ENCODE measurements at regions not wholly inside any gene's neighbourhood (a gene's known extent, or its start where the extent isn't known, plus 50 kb on each side); places are given as distances from the start of the nearest gene placed in this dataset.

GRCh38 chr3:43171748-43172147 lies 65.9 kb upstream of the POMGNT2 start:
- Histone ChIP-seq H3K4me3 (ENCODE audit: low read depth in 1 of 5, low read length in 5 of 5) (no peak overlapping the region), H3K9ac (ENCODE audit: low read length in 5 of 5) (no peak overlapping the region), H3K4me1 (ENCODE audit: control insufficient read depth in 5 of 5, insufficient read depth in 5 of 5, low read length in 5 of 5) (peaks cover 1 to 16% (median 10%) of the 10 kb centered on the region in 5 donors), H3K9me3 (ENCODE audit: control insufficient read depth in 5 of 5, low read length in 5 of 5) (peaks cover 0 to 9% (median 4%) of the 10 kb centered on the region in 5 donors), H3K27ac (ENCODE audit: low read depth, low read length) (no peak overlapping the region), H3K36me3 (ENCODE audit: control insufficient read depth in 5 of 5, insufficient read depth in 5 of 5, low read length in 5 of 5) (no peaks in the 10 kb centered on the region), H3K27me3 (ENCODE audit: control insufficient read depth in 5 of 5, insufficient read depth in 4 of 5, low read length in 5 of 5) (no peaks in the 10 kb centered on the region)

GRCh38 chr3:43170553-43170952 lies 64.7 kb upstream of the POMGNT2 start:
- Histone ChIP-seq H3K27ac (ENCODE audit: low read depth, low read length) (no peak overlapping the region), H3K9me3 (ENCODE audit: control insufficient read depth in 5 of 5, low read length in 5 of 5) (peaks cover 2 to 10% (median 8%) of the 10 kb centered on the region in 5 donors), H3K36me3 (ENCODE audit: control insufficient read depth in 5 of 5, insufficient read depth in 5 of 5, low read length in 5 of 5) (no peaks in the 10 kb centered on the region), H3K9ac (ENCODE audit: low read length in 5 of 5) (no peak overlapping the region), H3K27me3 (ENCODE audit: control insufficient read depth in 5 of 5, insufficient read depth in 4 of 5, low read length in 5 of 5) (no peaks in the 10 kb centered on the region), H3K4me3 (ENCODE audit: low read depth in 1 of 5, low read length in 5 of 5) (no peak overlapping the region), H3K4me1 (ENCODE audit: control insufficient read depth in 5 of 5, insufficient read depth in 5 of 5, low read length in 5 of 5) (peaks cover 0 to 14% (median 4%) of the 10 kb centered on the region in 5 donors)

GRCh38 chr3:43169987-43170386 lies 64.1 kb upstream of the POMGNT2 start:
- Histone ChIP-seq H3K4me1 (ENCODE audit: control insufficient read depth in 5 of 5, insufficient read depth in 5 of 5, low read length in 5 of 5) (peaks cover 0 to 14% (median 4%) of the 10 kb centered on the region in 5 donors), H3K27me3 (ENCODE audit: control insufficient read depth in 5 of 5, insufficient read depth in 4 of 5, low read length in 5 of 5) (no peaks in the 10 kb centered on the region), H3K4me3 (ENCODE audit: low read depth in 1 of 5, low read length in 5 of 5) (no peak overlapping the region), H3K9ac (ENCODE audit: low read length in 5 of 5) (no peak overlapping the region), H3K9me3 (ENCODE audit: control insufficient read depth in 5 of 5, low read length in 5 of 5) (peaks cover 2 to 10% (median 8%) of the 10 kb centered on the region in 5 donors), H3K36me3 (ENCODE audit: control insufficient read depth in 5 of 5, insufficient read depth in 5 of 5, low read length in 5 of 5) (no peaks in the 10 kb centered on the region), H3K27ac (ENCODE audit: low read depth, low read length) (no peak overlapping the region)

- Histone ChIP-seq H3K4me3 (ENCODE audit: low read depth in 1 of 5, low read length in 5 of 5) (no peak overlapping the region), H3K27ac (ENCODE audit: low read depth, low read length) (no peak overlapping the region), H3K36me3 (ENCODE audit: control insufficient read depth in 5 of 5, insufficient read depth in 5 of 5, low read length in 5 of 5) (no peaks in the 10 kb centered on the region), H3K9ac (ENCODE audit: low read length in 5 of 5) (no peak overlapping the region), H3K4me1 (ENCODE audit: control insufficient read depth in 5 of 5, insufficient read depth in 5 of 5, low read length in 5 of 5) (peaks cover 8 to 26% (median 22%) of the 10 kb centered on the region in 5 donors), H3K27me3 (ENCODE audit: control insufficient read depth in 5 of 5, insufficient read depth in 4 of 5, low read length in 5 of 5) (no peaks in the 10 kb centered on the region), H3K9me3 (ENCODE audit: control insufficient read depth in 5 of 5, low read length in 5 of 5) (peaks cover 0 to 8% (median 2%) of the 10 kb centered on the region in 5 donors)
Observed at GRCh38 chr3:43166406-43166805, 60.5 kb upstream of the POMGNT2 start.

- no peak overlapping the region for H3K9ac ChIP-seq (ENCODE audit: low read length in 5 of 5)
- no peaks in the 10 kb centered on the region for H3K36me3 ChIP-seq (ENCODE audit: control insufficient read depth in 5 of 5, insufficient read depth in 5 of 5, low read length in 5 of 5)
- H3K4me1 ChIP-seq (ENCODE audit: control insufficient read depth in 5 of 5, insufficient read depth in 5 of 5, low read length in 5 of 5): peaks cover 8 to 26% (median 22%) of the 10 kb centered on the region in 5 donors
- no peaks in the 10 kb centered on the region for H3K27me3 ChIP-seq (ENCODE audit: control insufficient read depth in 5 of 5, insufficient read depth in 4 of 5, low read length in 5 of 5)
- no peak overlapping the region for H3K4me3 ChIP-seq (ENCODE audit: low read depth in 1 of 5, low read length in 5 of 5)
- H3K27ac ChIP-seq (ENCODE audit: low read depth, low read length): no peak overlapping the region
- peaks cover 0 to 8% (median 2%) of the 10 kb centered on the region in 5 donors for H3K9me3 ChIP-seq (ENCODE audit: control insufficient read depth in 5 of 5, low read length in 5 of 5)
Observed at GRCh38 chr3:43165786-43166185, 59.9 kb upstream of the POMGNT2 start.

GRCh38 chr3:43163895-43164493 lies 58.1 kb upstream of the POMGNT2 start:
- Histone ChIP-seq H3K9ac (ENCODE audit: low read length in 5 of 5) (no peak overlapping the region), H3K4me1 (ENCODE audit: control insufficient read depth in 5 of 5, insufficient read depth in 5 of 5, low read length in 5 of 5) (peaks cover 8 to 20% (median 18%) of the 10 kb centered on the region in 5 donors), H3K36me3 (ENCODE audit: control insufficient read depth in 5 of 5, insufficient read depth in 5 of 5, low read length in 5 of 5) (no peaks in the 10 kb centered on the region), H3K4me3 (ENCODE audit: low read depth in 1 of 5, low read length in 5 of 5) (no peak overlapping the region), H3K27ac (ENCODE audit: low read depth, low read length) (no peak overlapping the region), H3K9me3 (ENCODE audit: control insufficient read depth in 5 of 5, low read length in 5 of 5) (peaks cover 0 to 8% (median 2%) of the 10 kb centered on the region in 5 donors), H3K27me3 (ENCODE audit: control insufficient read depth in 5 of 5, insufficient read depth in 4 of 5, low read length in 5 of 5) (no peaks in the 10 kb centered on the region)

GRCh38 chr3:43162230-43163084 lies 56.6 kb upstream of the POMGNT2 start:
- peak overlapping the region in 4 of 5 donors; percentile 26 to 41 (median 38) for H3K4me3 ChIP-seq (ENCODE audit: low read depth in 1 of 5, low read length in 5 of 5)
- H3K4me1 ChIP-seq (ENCODE audit: control insufficient read depth in 5 of 5, insufficient read depth in 5 of 5, low read length in 5 of 5): peaks cover 8 to 18% (median 14%) of the 10 kb centered on the region in 5 donors
- peaks cover 0 to 8% (median 2%) of the 10 kb centered on the region in 5 donors for H3K9me3 ChIP-seq (ENCODE audit: control insufficient read depth in 5 of 5, low read length in 5 of 5)
- peak overlapping the region; percentile 17 for H3K27ac ChIP-seq (ENCODE audit: low read depth, low read length)
- no peaks in the 10 kb centered on the region for H3K36me3 ChIP-seq (ENCODE audit: control insufficient read depth in 5 of 5, insufficient read depth in 5 of 5, low read length in 5 of 5)
- H3K27me3 ChIP-seq (ENCODE audit: control insufficient read depth in 5 of 5, insufficient read depth in 4 of 5, low read length in 5 of 5): no peaks in the 10 kb centered on the region
- H3K9ac ChIP-seq (ENCODE audit: low read length in 5 of 5): no peak overlapping the region

- Histone ChIP-seq H3K27me3 (ENCODE audit: control insufficient read depth in 5 of 5, insufficient read depth in 4 of 5, low read length in 5 of 5) (no peaks in the 10 kb centered on the region), H3K4me1 (ENCODE audit: control insufficient read depth in 5 of 5, insufficient read depth in 5 of 5, low read length in 5 of 5) (peaks cover 8 to 18% (median 14%) of the 10 kb centered on the region in 5 donors), H3K9ac (ENCODE audit: low read length in 5 of 5) (no peak overlapping the region), H3K4me3 (ENCODE audit: low read depth in 1 of 5, low read length in 5 of 5) (no peak overlapping the region), H3K36me3 (ENCODE audit: control insufficient read depth in 5 of 5, insufficient read depth in 5 of 5, low read length in 5 of 5) (no peaks in the 10 kb centered on the region), H3K9me3 (ENCODE audit: control insufficient read depth in 5 of 5, low read length in 5 of 5) (peaks cover 0 to 7% (median 2%) of the 10 kb centered on the region in 5 donors), H3K27ac (ENCODE audit: low read depth, low read length) (no peak overlapping the region)
Observed at GRCh38 chr3:43161684-43162229, 55.9 kb upstream of the POMGNT2 start.

- Histone ChIP-seq H3K27ac (ENCODE audit: low read depth, low read length) (no peak overlapping the region), H3K9ac (ENCODE audit: low read length in 5 of 5) (no peak overlapping the region), H3K4me1 (ENCODE audit: control insufficient read depth in 5 of 5, insufficient read depth in 5 of 5, low read length in 5 of 5) (peaks cover 8 to 18% (median 14%) of the 10 kb centered on the region in 5 donors), H3K36me3 (ENCODE audit: control insufficient read depth in 5 of 5, insufficient read depth in 5 of 5, low read length in 5 of 5) (no peaks in the 10 kb centered on the region), H3K27me3 (ENCODE audit: control insufficient read depth in 5 of 5, insufficient read depth in 4 of 5, low read length in 5 of 5) (no peaks in the 10 kb centered on the region), H3K9me3 (ENCODE audit: control insufficient read depth in 5 of 5, low read length in 5 of 5) (peaks cover 0 to under 1% (median 0%) of the 10 kb centered on the region in 5 donors), H3K4me3 (ENCODE audit: low read depth in 1 of 5, low read length in 5 of 5) (no peak overlapping the region)
Observed at GRCh38 chr3:43160664-43161063, 54.8 kb upstream of the POMGNT2 start.

GRCh38 chr3:43159876-43160255 lies 54.0 kb upstream of the POMGNT2 start:
- H3K36me3 ChIP-seq (ENCODE audit: control insufficient read depth in 5 of 5, insufficient read depth in 5 of 5, low read length in 5 of 5): no peaks in the 10 kb centered on the region
- peaks cover 8 to 18% (median 14%) of the 10 kb centered on the region in 5 donors for H3K4me1 ChIP-seq (ENCODE audit: control insufficient read depth in 5 of 5, insufficient read depth in 5 of 5, low read length in 5 of 5)
- H3K9me3 ChIP-seq (ENCODE audit: control insufficient read depth in 5 of 5, low read length in 5 of 5): no peaks in the 10 kb centered on the region
- H3K27me3 ChIP-seq (ENCODE audit: control insufficient read depth in 5 of 5, insufficient read depth in 4 of 5, low read length in 5 of 5): no peaks in the 10 kb centered on the region
- no peak overlapping the region for H3K9ac ChIP-seq (ENCODE audit: low read length in 5 of 5)
- no peak overlapping the region for H3K27ac ChIP-seq (ENCODE audit: low read depth, low read length)
- no peak overlapping the region for H3K4me3 ChIP-seq (ENCODE audit: low read depth in 1 of 5, low read length in 5 of 5)

Measured in subcutaneous abdominal adipose tissue (tissue), 5 donors.